Pulmonary artery endothelial cell (primary cell): ENCODE measurements at regions not wholly inside any gene's neighbourhood (a gene's known extent, or its start where the extent isn't known, plus 50 kb on each side); places are given as distances from the start of the nearest gene placed in this dataset.

Experiments
- DNase-seq: peaks from one replicate; pipeline ENCODE4 v3.0.0-alpha.2; 2011; ENCODE audit warnings: low read depth, low spot score

DNA sequence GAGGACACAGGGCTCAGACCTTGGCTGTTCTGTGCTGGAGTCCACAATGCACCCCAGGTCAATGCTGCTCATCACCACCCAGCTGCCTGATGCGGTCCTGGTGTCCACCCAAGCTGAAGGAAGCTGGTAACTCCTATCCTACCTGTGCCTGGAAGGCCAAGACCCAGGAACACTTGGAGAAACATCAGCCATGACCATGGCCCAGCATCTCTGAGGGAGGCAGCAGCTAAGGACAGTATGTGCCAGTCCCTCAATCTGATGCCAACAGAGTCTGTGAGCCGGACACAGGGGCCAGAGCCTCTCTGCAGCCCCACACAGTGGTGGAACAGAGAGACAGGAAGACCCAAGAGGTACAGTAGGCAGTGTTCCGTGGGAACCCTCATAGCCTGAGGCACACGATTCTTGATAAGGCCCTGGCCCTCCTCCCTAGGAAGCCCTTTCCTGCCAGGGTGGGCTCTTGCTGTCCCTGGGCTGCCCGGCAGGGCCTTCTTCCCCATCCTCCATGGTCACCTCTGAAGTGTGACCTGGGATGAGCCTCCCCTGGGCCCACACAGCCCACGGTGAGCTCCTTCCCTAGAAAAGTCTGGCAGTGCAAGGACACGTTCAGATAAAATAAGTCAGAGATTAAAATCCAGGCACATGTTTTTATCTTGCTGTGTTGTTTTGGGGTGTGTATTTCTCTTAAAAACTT lies 170.7 kb downstream of the THBS2 start:
- no peak for DNase-seq

- DNase-seq, result no peak
Observed at GRCh38 chr6:169082093-169082492, 171.6 kb downstream of the THBS2 start.

- DNase-seq, result no peak
Observed at GRCh38 chr6:169081248-169081647, 172.4 kb downstream of the THBS2 start.

DNA sequence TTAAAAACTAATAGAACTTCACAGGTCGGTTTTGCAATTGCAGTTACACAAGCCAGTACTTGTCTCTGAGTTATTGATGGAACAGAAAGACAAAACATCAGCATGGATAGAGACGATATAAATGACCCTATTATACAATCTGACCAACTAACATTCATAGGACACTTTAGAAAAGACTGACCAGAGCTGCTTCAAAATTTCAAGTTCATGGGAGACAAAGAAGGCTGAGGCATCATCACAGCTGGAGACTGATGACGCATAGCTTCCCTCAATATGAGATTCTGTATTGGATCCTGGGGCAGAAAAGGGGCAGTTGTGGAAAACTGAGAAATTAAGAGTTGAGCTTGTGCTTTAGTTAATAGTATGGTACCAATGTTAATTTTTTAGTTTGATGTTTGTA lies 174.0 kb downstream of the THBS2 start:
- no peak for DNase-seq

- no peak for DNase-seq
Observed at GRCh38 chr6:169078399-169079145, 175.1 kb downstream of the THBS2 start.

GRCh38 chr6:169075915-169076654 lies 177.6 kb downstream of the THBS2 start:
- DNase-seq, result no peak

DNA sequence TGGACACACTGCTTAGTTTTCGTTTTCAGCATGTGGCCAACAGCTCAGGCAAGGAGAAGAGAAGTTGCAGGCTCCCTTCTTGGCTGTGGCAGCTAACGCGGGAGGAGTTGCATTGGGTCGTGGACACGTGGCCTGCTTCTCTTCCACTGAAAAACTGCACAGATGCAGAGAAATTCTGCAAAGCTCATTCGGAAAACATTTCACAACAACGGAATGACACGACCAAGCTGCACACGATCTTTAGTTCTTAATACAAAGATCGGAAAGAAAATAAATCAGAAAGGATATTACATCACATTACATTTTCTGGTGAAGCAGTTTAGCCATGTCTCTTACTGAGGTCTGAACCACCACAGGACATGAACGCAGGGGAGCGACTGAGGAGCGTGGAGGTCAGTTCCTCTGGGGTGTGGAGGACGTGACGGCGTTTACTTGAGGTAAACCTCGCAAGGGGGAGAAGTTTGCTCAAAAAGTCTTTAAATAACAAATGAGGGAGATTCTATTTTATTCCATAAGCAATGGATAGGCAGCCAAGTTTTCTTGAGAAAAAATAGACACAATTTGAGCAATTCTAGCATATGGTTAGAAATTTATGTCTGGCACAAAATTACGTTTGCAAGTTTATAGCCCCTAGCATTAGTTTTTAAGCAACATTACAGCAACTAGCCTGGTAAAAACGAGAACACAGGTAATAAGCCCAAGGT lies 178.3 kb downstream of the THBS2 start:
- DNase-seq, result no peak

GRCh38 chr6:169074526-169074925 lies 179.1 kb downstream of the THBS2 start:
- DNase-seq, result no peak

DNA sequence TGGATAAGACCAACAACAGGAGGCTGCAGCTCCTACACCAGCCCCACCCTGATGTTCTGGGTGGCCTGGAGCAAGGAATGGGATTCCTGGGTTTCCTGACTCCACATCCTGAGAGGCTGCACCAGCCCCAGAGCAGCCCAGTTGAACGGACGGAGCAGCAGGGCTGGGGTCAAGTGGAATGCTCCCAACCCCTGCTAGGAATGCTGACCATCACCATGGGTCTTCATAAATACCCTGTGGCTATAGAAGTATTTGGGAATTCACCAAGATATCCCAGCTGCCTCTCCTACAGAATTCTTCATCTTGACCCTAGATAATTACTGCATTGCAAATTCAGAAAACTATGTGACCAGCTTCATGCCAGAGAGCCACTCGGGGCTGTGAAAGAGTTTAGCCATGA lies 180.3 kb downstream of the THBS2 start:
- no peak for DNase-seq

- no peak for DNase-seq
Observed at GRCh38 chr6:169072127-169073042, 181.3 kb downstream of the THBS2 start.

GRCh38 chr6:169071394-169071793 lies 182.3 kb downstream of the THBS2 start:
- no peak for DNase-seq

GRCh38 chr6:169070506-169071176 lies 183.0 kb downstream of the THBS2 start:
- no peak for DNase-seq

GRCh38 chr6:169069356-169069755 lies 184.3 kb downstream of the THBS2 start:
- no peak for DNase-seq

- DNase-seq, result no peak
Observed at GRCh38 chr6:169064194-169064593, 189.5 kb downstream of the THBS2 start.

- DNase-seq, result no peak
Observed at GRCh38 chr6:169062272-169062671, 191.4 kb downstream of the THBS2 start.

DNA sequence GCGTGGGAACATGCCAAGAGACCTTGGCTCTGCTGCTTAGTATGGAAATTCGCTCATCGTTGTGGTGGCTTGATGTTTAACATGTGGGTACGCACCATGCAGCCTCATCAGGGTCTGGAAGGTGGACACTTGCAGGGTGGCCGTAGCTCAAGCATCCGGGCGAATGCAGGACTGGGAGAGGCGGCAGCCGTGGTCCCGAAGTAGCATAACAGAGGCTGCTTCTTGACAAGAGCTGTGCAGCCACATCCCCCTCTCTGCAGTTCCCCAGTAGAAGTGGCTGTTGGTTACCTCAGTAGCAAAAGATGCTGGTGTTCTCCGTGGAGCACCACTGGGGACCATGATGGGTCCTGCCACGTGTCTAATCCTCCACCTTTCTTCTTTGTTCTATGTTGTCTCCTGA lies 195.0 kb downstream of the THBS2 start:
- no peak for DNase-seq

DNA sequence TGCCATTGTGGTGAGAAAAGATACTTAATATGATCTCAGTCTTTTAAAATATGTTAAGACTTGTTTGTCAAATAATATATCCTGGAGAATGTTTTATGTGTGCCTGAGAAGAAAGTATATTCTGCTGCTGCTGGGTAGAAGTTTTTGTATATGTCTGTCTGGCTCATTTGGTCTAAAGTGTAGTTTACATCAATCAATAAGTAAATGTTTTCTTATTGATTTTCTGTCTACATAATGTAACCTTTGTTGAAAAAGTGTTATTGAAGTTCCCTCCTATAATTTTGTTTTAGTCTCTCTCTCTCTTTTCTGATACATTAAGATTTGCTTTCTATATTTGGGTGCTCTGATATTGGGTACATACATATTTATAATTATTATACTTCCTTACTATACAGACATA lies 201.2 kb downstream of the THBS2 start:
- DNase-seq, result no peak

DNA sequence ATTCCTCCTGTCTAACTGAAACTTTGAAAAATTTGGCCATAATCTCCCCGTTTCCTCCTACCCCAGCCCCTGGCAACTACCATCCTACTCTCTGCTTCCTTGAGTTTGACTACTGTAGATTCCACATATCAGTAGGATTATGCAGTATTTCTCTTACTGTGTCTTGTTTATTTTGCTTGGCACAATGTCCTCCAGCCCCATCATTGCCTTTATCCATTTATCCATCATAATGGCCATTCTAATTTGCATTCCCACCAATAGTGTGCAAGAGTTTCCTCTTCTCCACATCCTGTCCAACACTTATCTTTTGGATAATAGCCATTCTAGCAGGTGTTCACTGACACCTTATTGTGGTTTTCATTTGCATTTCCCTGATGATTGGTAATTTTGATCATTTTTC lies 202.3 kb downstream of the THBS2 start:
- DNase-seq, result no peak

DNA sequence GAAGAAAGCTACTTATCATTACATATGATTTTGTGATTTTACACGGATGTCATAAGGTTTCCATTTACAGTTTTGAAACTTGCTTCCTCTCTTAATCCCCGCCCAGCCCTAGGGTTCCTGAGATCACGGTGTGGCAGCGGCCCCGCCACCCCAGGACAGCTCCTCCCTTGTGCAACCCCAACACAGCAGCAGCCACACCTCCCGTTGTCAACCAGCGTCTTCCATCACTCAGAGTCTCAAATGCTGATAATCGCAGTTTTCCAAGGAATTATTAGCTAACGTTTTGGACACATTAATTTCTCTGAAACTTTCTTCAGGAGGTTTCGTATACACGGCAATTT lies 204.8 kb downstream of the THBS2 start:
- DNase-seq, result no peak

DNA sequence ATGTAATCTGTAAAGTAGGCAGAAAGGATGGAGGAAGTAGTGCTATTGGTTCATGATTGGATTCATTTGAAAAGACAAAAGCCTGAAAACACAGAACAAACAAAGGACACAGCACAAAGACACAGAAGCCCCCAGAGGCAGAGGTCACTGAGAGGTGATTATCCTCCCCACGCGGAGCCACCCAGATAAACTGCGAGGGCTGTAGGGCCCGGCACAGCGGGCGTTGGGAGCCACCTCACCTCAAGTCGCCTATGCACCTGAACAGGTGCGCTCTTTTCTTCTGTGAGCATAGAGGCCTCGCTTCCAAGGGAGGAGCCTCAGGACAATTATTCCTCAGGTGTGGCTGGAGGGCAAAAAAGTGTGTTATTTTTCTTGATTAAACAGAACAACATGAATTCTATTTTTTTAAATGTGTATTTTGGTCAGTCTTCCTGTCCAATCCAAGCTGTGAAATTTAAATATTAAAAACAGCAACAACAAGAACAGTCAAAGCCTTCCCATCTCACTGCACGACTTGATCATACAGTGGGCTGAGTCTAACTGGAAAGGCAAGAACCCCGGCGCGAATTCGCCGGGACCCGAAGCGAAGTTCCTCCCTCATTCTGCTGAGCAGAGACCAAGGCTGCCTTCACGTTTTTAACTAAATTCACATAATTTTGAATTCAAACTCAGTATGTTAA lies 205.3 kb downstream of the THBS2 start:
- DNase-seq, result no peak
